ENCODE measurements at regions not wholly inside any gene's neighbourhood (a gene's known extent, or its start where the extent isn't known, plus 50 kb on each side); places are given as distances from the start of the nearest gene placed in this dataset.

GRCh38 chr14:86527312-86527711, 997.4 kb downstream of the FLRT2 start:
- H3K4me3 ChIP-seq (ENCODE audit: low read length) = no peak overlapping the region
- no peak for TF ChIP-seq CTCF (conservative IDR thresholded peaks at IDR 0.05; ENCODE audit: low read depth, low read length)
- DNase-seq (ENCODE audit: low read depth) = no peak

GRCh38 chr14:86525673-86526072, 995.7 kb downstream of the FLRT2 start:
- no peak overlapping the region for H3K4me3 ChIP-seq (ENCODE audit: low read length)
- no peak for DNase-seq (ENCODE audit: low read depth)
- TF ChIP-seq CTCF (conservative IDR thresholded peaks at IDR 0.05; ENCODE audit: low read depth, low read length) = no peak

- TF ChIP-seq CTCF (conservative IDR thresholded peaks at IDR 0.05; ENCODE audit: low read depth, low read length) = no peak
- DNase-seq (ENCODE audit: low read depth) = no peak
- no peak overlapping the region for H3K4me3 ChIP-seq (ENCODE audit: low read length)
Measured at GRCh38 chr14:86521843-86522242, 991.9 kb downstream of the FLRT2 start.

- TF ChIP-seq CTCF (conservative IDR thresholded peaks at IDR 0.05; ENCODE audit: low read depth, low read length) = no peak
- DNase-seq (ENCODE audit: low read depth) = no peak
- no peak overlapping the region for H3K4me3 ChIP-seq (ENCODE audit: low read length)
Measured at GRCh38 chr14:86521031-86521730, 991.2 kb downstream of the FLRT2 start.

GRCh38 chr14:86518298-86518697, 988.4 kb downstream of the FLRT2 start:
- H3K4me3 ChIP-seq (ENCODE audit: low read length) = no peak overlapping the region
- peak; percentile 6 for DNase-seq (ENCODE audit: low read depth)
- TF ChIP-seq CTCF (conservative IDR thresholded peaks at IDR 0.05; ENCODE audit: low read depth, low read length) = no peak

GRCh38 chr14:86515195-86515594, 985.3 kb downstream of the FLRT2 start:
- no peak for TF ChIP-seq CTCF (conservative IDR thresholded peaks at IDR 0.05; ENCODE audit: low read depth, low read length)
- DNase-seq (ENCODE audit: low read depth) = no peak
- H3K4me3 ChIP-seq (ENCODE audit: low read length) = no peak overlapping the region

GRCh38 chr14:86513564-86513963, 983.6 kb downstream of the FLRT2 start:
- no peak overlapping the region for H3K4me3 ChIP-seq (ENCODE audit: low read length)
- no peak for TF ChIP-seq CTCF (conservative IDR thresholded peaks at IDR 0.05; ENCODE audit: low read depth, low read length)
- DNase-seq (ENCODE audit: low read depth) = no peak
